Neural cell (in vitro differentiated cells): ENCODE measurements at regions not wholly inside any gene's neighbourhood (a gene's known extent, or its start where the extent isn't known, plus 50 kb on each side); places are given as distances from the start of the nearest gene placed in this dataset.

ENCODE experiments used
- CTCF ChIP-seq: fragments of 450-650 bp; IDR thresholded peaks from 2 replicates; pipeline ENCODE4 v1.5.1; 2014; ENCODE audit warnings: antibody characterized with exemption, mild to moderate bottlenecking, moderate library complexity; ENCODE audit not compliant: poor library complexity, severe bottlenecking
- EP300 ChIP-seq: fragments of 450-650 bp; conservative IDR thresholded peaks from 2 replicates; pipeline ENCODE4 v1.6.1; 2014; ENCODE audit warnings: antibody characterized with exemption, mild to moderate bottlenecking, moderate library complexity; ENCODE audit not compliant: poor library complexity, severe bottlenecking
- EZH2 ChIP-seq: fragments of 200-600, 300-800 bp; shearing (Covaris generic), sonication (generic); IDR thresholded peaks from 2 replicates; pipeline ENCODE4 v1.6.1; 2014; ENCODE audit warnings: antibody characterized with exemption, low read length, borderline replicate concordance, mild to moderate bottlenecking; ENCODE audit not compliant: insufficient read depth, poor library complexity, severe bottlenecking
- MXI1 ChIP-seq: fragments of 450-650 bp; conservative IDR thresholded peaks from 2 replicates; pipeline ENCODE4 v1.6.1; 2014; ENCODE audit warnings: antibody characterized with exemption, mild to moderate bottlenecking; ENCODE audit not compliant: poor library complexity, severe bottlenecking
- POLR2AphosphoS5 ChIP-seq: IDR thresholded peaks from 2 replicates; pipeline ENCODE4 v1.6.1; 2012
- RAD21 ChIP-seq: fragments of 450-650 bp; conservative IDR thresholded peaks from 2 replicates; pipeline ENCODE4 v1.6.1; 2014; ENCODE audit warnings: antibody characterized with exemption, mild to moderate bottlenecking, moderate library complexity
- REST ChIP-seq: IDR thresholded peaks from 2 replicates; pipeline ENCODE4 v1.6.1; 2012; ENCODE audit warnings: borderline replicate concordance
- SMC3 ChIP-seq: fragments of 450-650 bp; conservative IDR thresholded peaks from 2 replicates; pipeline ENCODE4 v1.6.1; 2014; ENCODE audit warnings: antibody characterized with exemption, mild to moderate bottlenecking, moderate library complexity; ENCODE audit not compliant: poor library complexity
- TAF1 ChIP-seq: IDR thresholded peaks from 2 replicates; pipeline ENCODE4 v1.6.1; 2012; ENCODE audit warnings: low read depth

- TF ChIP-seq POLR2AphosphoS5: no peak
- no peak for TF ChIP-seq CTCF
- TF ChIP-seq EP300: no peak
- no peak for TF ChIP-seq REST
- no peak for TF ChIP-seq EZH2
- no peak for TF ChIP-seq SMC3
- no peak for TF ChIP-seq TAF1
- no peak for TF ChIP-seq RAD21
- no peak for TF ChIP-seq MXI1
These were observed 504.3 kb upstream of the VSTM2A start for GRCh38 chr7:54037873-54038272.
